ENCODE measurements at regions not wholly inside any gene's neighbourhood (a gene's known extent, or its start where the extent isn't known, plus 50 kb on each side); places are given as distances from the start of the nearest gene placed in this dataset.

- no peak for TF ChIP-seq POLR2A (IDR thresholded peaks at IDR 0.05)
- TF ChIP-seq, protein P1, sequence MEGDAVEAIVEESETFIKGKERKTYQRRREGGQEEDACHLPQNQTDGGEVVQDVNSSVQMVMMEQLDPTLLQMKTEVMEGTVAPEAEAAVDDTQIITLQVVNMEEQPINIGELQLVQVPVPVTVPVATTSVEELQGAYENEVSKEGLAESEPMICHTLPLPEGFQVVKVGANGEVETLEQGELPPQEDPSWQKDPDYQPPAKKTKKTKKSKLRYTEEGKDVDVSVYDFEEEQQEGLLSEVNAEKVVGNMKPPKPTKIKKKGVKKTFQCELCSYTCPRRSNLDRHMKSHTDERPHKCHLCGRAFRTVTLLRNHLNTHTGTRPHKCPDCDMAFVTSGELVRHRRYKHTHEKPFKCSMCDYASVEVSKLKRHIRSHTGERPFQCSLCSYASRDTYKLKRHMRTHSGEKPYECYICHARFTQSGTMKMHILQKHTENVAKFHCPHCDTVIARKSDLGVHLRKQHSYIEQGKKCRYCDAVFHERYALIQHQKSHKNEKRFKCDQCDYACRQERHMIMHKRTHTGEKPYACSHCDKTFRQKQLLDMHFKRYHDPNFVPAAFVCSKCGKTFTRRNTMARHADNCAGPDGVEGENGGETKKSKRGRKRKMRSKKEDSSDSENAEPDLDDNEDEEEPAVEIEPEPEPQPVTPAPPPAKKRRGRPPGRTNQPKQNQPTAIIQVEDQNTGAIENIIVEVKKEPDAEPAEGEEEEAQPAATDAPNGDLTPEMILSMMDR (IDR thresholded peaks at IDR 0.05), result no peak
- Histone ChIP-seq H3K36me3 (replicated peaks in 1 of 2) (no peaks in the 10 kb centered on the region), H3K9me3 (replicated peaks in 1 of 3) (no peaks in the 10 kb centered on the region), H3K27me3 (no peaks in the 10 kb centered on the region), H3K4me1 (replicated peaks in 1 of 2) (no peaks in the 10 kb centered on the region), H3K27ac (no peak overlapping the region), H3K4me3 (no peak overlapping the region)
- no peak for DNase-seq
- intact Hi-C loops (cut with DNase I), result no loop called here
- 36 to 59% (median 52%) methylated on average over 2 of the region's 2 CpGs for WGBS, 4 donors
These were observed 108.9 kb downstream of the INSIG2 start for GRCh38 chr2:118197011-118197675.

DNA sequence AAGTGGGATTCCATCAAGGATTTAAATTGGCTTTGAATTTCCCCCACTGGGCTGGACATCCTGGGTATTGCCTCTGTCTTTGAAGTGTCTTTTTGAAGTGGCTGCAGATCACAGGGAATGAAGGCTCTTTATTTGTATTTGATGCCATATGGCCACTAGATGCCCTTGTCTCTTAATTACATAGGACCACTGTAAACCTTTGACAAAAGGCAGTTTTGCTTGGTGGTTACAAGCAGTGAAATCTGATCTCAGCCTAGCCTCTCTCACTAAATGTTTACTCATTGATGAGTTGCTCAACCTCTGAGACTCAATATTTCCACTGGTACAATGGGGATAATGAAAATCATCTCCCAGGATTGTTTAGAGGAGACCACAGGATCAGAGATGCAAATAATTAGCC, 102.2 kb downstream of the INSIG2 start:
- no peak for DNase-seq
- intact Hi-C loops (cut with DNase I), result no loop called here
- Histone ChIP-seq H3K4me1 (replicated peaks in 1 of 2) (no peaks in the 10 kb centered on the region), H3K9me3 (replicated peaks in 1 of 3) (no peaks in the 10 kb centered on the region), H3K27me3 (no peaks in the 10 kb centered on the region), H3K4me3 (no peak overlapping the region), H3K27ac (no peak overlapping the region), H3K36me3 (replicated peaks in 1 of 2) (no peaks in the 10 kb centered on the region)
- no peak for TF ChIP-seq POLR2A (IDR thresholded peaks at IDR 0.05)
- TF ChIP-seq, protein P1 (IDR thresholded peaks at IDR 0.05), result no peak

- Histone ChIP-seq H3K4me3 (peak overlapping the region in 1 of 4 donors; percentile 67), H3K4me1 (replicated peaks in 1 of 2) (no peaks in the 10 kb centered on the region), H3K27ac (peak overlapping the region in 2 of 5 donors; percentile 2 to 74), H3K9me3 (replicated peaks in 1 of 3) (no peaks in the 10 kb centered on the region), H3K36me3 (replicated peaks in 1 of 2) (no peaks in the 10 kb centered on the region), H3K27me3 (no peaks in the 10 kb centered on the region)
- intact Hi-C loops (cut with DNase I), result no loop called here
- TF ChIP-seq, protein P1 (IDR thresholded peaks at IDR 0.05), result no peak
- no peak for TF ChIP-seq POLR2A (IDR thresholded peaks at IDR 0.05)
- WGBS, 4 donors, result 84 to 93% (median 85%) methylated on average over 5 of the region's 5 CpGs
- DNase-seq, result no peak
These were observed 98.6 kb downstream of the INSIG2 start for GRCh38 chr2:118186858-118187254.

GRCh38 chr2:118186110-118186857, 98.0 kb downstream of the INSIG2 start:
- peak overlapping the region in 3 of 4 donors; percentile 30 to 67 (median 56) for H3K4me3 ChIP-seq
- peak; percentile 77 to 91 (median 80) for DNase-seq
- TF ChIP-seq, protein P1 (IDR thresholded peaks at IDR 0.05), result peak in 2 of 6 experiments; percentile 2 to 23
- peak; percentile 43 to 63 for TF ChIP-seq POLR2A (IDR thresholded peaks at IDR 0.05)
- no peaks in the 10 kb centered on the region for H3K4me1 ChIP-seq (replicated peaks in 1 of 2)
- no peaks in the 10 kb centered on the region for H3K9me3 ChIP-seq (replicated peaks in 1 of 3)
- H3K27me3 ChIP-seq, result no peaks in the 10 kb centered on the region
- intact Hi-C loops (cut with DNase I), result no loop called here
- H3K27ac ChIP-seq, result peak overlapping the region in 3 of 5 donors; percentile 59 to 78 (median 74)
- 7 to 9% (median 8%) methylated on average over 51 to 52 of the region's 52 CpGs for WGBS, 4 donors
- H3K36me3 ChIP-seq (replicated peaks in 1 of 2), result no peaks in the 10 kb centered on the region

Measured in adrenal gland (tissue), 9 donors.